ENCODE measurements at regions not wholly inside any gene's neighbourhood (a gene's known extent, or its start where the extent isn't known, plus 50 kb on each side); places are given as distances from the start of the nearest gene placed in this dataset.

DNA sequence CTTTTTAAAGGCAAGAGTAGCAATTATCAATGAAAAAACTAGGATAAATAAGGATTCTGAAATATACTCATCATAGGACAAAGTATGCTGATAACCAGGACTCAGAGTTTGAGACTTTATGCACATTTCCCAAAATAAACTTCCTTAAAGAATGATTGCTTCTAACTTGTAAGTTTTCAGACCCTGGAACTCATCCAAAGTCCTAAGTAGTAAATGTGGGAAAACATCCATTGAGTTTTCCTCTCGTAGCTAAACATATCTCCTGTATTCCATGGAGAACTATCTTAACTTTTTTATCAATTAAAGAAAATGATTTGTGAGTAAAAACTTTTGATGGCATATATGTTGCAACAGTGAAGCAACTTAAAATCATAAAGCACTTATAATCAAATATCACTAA, 285.2 kb upstream of the KLF6 start:
- in situ Hi-C loops (cut with MboI; ENCODE audit: low sequenced_read_pairs) = no loop called here

DNA sequence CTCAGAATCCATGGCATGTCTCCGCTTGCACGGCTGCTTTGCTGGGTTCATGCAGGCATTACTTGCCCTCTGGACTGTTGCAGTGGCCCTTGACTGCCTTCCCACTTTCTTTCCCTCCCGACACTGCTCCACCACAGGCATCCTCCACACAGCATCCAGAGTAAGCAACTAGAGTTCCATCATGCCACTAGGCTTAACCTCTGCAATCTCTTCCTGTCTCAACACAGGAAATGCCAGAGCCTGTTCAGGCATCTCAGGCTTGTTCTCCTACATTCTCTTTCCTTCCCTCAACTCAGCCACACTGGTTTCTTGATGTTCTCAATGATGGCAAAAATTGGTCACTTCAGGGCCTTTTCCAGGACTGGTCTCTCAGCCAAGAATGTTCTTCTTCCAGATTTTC, 284.5 kb upstream of the KLF6 start:
- in situ Hi-C loops (cut with MboI; ENCODE audit: low sequenced_read_pairs) = no loop called here

DNA sequence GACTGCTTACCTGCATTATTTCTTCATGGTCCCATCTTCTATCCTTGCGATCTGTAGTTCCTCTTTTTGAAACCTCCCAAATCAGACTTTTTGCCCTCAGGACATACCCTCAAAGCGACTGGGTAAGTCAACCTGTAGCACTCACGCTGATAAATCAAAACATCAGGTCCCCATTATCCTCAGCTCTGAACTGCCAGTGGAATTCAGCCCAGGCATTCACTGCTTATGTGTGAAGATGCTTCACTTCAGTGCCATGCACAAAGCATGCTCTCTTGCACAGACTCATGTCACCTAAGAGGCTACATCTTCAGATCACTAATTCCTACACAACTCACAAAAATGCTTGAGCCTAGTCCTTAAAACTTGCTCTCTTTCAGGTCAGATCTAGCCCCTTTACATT, 283.6 kb upstream of the KLF6 start:
- in situ Hi-C loops (cut with MboI; ENCODE audit: low sequenced_read_pairs) = no loop called here

DNA sequence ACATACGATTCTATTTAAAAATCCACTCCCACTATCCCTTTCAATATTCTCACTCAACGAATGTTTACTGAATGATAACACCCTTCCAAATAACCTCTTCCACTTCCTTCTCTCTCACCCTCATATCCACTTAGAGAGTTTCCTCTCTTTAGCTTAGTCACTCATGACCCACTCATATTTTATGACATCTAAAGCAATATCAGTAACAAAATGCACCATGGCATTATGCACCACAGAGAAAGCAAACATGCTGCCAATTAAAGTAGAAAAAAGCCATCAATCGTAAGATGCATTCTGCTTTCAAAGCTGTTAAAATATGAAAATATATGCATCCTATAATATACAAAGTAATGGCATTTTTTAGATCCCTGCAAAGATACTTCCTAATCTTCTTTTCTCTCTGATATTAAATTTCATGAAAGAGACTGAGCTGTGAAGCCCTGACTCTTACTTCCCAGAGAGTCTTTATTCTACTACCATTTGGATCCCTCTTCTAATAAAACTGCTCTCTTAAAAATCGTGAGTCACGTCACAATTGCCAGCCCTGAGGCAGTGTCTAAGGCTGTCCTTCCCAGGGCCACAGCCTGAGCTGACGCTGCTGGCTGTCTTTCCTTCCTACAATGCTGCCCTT, 283.0 kb upstream of the KLF6 start:
- in situ Hi-C loops (cut with MboI; ENCODE audit: low sequenced_read_pairs) = no loop called here

DNA sequence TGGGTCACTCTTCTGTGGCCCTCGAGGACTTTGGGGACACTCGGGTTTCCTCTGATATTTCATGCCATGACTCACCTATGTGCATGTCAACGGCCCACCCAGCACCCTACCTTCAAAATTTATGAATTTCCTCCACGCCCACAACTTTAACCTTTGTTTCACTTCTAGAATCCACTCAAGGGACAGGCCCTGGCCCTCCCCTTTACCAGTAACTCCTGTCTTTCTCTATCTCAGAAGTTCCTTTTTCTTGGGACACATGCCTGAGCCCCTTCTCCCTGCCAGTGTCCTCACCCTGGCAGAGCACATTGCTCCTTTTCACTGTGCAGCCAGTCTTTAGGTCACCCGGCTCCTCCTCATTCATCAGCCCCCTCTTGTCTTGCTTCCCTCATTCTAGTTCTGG, 282.5 kb upstream of the KLF6 start:
- in situ Hi-C loops (cut with MboI; ENCODE audit: low sequenced_read_pairs) = no loop called here

DNA sequence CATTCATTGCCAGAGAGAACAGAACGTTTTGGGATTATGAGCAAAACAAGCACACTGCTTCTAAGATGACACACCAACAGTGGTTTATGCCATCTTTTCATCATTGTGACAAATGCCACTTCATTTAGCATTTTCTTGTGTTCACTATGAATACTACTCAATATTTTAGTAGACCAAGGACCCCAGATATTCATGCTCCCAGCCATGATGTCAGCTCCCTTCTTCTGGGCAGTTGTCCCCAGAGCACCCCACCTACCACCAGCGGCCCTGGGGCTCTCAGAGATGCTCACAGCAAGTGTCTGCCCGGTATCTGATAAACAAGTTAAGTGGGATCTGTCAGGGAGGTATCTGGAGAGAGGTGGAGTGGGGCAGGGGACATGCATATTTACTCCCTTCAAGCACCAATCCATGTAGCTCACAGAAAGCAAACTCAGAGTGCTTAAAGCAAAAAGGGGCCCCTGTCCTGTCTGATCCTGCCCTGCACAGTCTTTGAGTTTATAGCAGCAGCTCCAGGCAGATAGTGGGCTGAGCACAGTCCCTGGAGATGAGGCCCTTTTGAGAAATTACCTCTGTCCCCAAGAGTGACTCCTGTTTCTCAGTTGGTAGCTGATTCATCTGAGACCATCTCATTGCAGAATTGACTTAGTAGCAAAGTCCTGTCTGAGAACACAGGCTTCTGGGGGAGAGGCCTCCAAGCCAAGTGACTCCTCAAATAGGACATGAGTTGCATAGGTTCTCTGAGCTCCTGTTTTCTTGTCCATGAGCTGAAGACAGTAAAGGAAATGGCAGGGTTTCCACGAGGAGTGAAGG, 281.8 kb upstream of the KLF6 start:
- in situ Hi-C loops (cut with MboI; ENCODE audit: low sequenced_read_pairs) = no loop called here

DNA sequence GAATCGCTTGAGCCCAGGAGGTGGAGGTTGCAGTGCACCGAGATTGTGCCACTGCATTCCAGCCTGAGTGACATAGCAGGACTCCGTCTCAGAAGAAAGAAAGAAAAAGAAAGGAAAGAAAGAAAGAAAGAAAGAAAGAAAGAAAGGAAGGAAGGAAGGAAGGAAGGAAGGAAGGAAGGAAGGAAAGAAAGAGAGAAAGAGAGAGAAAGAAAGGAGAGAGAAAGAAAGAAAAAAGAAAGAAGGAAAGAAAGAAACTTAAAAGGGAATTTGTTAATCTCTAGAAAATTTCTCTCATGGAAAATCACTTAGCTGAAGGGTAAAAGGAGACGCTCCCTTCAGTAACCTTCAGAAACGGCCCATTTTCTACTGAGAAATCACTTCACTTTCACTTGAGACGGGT, 279.5 kb upstream of the KLF6 start:
- in situ Hi-C loops (cut with MboI; ENCODE audit: low sequenced_read_pairs) = no loop called here

DNA sequence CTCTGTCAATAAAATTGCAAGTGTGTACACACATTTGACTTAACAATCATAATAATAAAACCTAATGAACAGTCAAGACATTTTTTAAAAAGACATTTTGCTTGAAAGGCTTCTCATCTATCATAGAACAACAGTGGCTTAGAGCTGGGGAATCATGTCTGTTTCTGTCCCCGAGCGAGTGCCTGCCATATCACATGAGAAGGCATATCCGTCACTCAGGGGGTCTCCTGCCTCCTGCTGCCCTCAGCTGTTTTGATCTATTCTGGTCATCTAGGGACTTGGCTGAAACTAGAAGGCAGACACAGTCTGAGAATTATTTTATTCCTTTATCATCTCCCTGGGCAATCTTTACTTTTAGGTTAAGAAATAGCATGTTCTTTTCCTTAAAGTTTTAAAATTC, 278.7 kb upstream of the KLF6 start:
- in situ Hi-C loops (cut with MboI; ENCODE audit: low sequenced_read_pairs) = no loop called here

DNA sequence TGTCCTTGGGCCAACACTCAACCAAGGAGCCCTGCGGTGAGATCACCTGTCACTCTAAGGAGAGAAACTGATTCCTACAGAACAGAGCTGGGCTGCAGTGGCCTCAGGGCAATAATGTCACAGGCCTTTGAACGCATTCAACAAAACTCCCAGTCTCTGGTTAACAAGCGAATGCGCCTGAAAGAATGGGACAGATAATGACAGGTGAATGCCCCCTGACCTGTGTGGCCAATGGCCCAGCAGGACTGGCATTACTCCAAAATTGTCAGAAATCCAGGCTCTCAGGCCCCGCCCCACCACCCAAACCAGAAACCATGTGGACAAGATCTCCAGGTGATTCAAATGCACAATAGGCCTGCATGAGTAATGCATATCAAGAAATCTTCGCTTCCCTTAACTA, 277.7 kb upstream of the KLF6 start:
- in situ Hi-C loops (cut with MboI; ENCODE audit: low sequenced_read_pairs) = no loop called here

DNA sequence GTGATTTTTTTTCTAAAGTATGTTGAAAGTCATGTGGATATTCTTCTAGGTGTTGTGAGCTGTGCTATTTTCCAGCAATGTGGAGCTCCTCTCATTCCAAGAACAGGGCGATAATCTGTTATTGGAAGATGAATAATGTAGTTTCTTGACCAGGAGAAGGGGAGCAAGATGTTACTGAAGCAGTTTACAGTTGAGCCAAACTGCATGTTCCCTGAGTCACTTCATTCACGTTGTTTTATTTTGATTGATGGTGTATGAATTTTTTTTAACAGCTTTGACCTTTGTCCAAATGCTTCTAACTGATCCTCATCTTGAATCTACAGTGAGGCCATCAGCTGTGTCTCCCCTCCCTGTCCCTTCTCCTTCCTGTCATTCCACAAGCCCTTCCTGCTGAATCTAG, 277.1 kb upstream of the KLF6 start:
- in situ Hi-C loops (cut with MboI; ENCODE audit: low sequenced_read_pairs) = no loop called here

DNA sequence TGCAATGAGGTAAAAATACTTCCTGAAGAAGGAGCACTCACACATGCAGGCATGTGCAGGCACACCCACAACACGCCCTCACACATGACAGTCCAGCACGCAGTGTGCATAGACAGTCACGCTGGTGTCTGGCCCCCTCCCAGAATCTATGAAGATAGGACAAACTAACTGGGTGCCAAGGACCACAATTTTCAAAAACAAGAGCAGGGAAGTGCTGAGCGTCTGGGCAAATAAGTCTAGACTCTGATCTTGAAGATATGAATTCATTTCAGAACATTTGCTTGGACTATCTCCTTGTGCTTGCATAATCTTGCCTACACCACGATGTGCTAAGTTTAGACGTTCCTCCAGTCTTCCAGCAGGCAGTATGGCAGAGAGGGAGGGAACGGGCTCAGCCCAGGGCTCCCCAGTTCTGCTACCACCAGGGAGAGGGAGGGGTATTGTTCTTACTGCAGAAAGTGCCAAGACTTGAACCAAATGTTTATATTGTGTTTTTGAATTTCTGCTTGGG, 276.5 kb upstream of the KLF6 start:
- in situ Hi-C loops (cut with MboI; ENCODE audit: low sequenced_read_pairs) = no loop called here

DNA sequence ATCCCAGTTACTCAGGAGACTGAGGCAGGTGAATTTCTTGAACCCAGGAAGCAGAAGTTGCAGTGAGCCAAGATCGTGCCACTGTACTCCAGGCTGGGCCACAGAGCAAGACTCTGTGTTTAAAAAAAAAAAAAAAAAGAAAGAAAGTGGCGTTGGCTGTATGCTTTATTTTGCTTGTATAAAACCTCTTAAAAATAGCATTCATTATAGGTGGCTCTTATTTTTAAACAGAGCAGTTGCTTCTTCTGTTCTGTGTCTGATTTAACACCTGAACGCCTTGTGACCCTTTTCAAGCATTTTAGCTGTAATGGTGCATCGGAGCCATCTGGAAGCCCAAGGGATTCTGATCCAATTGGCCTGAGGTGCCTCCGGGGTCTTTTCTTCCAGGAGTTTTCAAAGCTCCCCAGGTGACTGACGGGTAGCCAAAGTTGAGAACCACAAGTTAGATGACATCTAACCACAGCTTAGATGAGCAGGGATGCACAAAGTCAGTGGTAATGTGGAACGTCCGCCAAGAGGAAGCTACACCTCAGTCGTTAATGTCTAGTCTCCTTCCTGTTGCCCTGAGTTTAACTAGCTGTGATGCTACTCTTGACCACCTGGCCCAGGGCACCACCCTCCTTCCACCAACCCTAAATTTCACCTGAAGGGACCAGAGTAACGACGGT, 274.6 kb upstream of the KLF6 start:
- in situ Hi-C loops (cut with MboI; ENCODE audit: low sequenced_read_pairs) = no loop called here

DNA sequence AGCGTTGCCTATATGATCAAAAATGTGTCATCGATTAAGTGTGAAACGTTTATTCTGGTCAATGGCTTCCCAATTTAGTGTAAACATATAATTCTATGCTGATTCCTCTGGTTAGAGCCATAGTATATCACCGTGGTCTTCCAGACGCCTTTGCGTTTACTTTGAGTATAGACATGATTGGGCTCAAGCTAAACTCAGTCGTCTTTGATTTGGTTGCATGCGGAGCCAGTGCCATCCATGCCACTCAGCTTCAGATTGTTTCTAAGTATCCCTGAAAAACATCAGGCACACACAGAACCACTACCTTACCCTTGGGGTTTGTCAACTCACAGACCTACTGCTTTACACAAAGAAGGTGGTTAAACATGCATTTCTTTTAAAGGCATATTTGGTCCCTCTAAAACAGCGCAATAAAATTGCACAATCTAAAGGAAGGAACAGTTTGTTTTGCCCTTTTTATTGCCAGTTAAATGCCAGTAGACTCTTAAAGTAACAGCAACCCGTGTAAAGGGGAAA, 273.6 kb upstream of the KLF6 start:
- in situ Hi-C loops (cut with MboI; ENCODE audit: low sequenced_read_pairs) = no loop called here

DNA sequence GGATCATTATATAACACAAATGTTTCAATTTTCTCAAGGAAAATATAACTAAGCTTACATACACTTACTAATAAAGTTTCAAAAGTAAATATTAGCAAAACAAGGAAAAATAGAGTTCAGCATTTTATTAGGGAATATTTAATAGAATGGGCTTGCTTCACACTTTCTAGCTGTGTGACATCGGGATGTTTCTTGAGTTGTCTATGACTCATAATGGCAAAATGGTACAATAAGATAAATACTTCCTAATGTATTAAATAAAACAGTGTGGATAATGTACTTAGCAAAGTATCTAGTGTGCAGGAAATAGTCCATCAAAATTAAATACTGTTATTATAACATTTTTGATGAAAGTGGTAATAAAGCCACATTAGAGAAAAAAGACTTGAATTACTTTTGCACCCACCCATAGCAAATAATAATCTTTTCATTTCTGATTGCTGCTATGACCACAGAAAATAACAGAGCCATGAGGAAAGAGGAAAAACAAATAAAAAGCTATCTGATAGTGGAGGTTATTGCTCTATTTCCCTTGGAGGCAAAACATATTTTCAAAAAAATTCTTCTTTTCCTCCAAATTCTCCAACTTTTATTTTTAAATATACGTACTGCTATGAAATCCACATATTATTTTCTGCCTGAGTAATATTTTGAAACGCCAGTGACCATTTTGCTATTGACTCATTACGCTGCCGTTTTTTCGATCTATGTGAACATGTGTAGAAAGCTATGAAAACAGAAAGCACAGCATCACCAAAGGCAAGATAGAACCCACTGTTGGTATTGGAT, 272.9 kb upstream of the KLF6 start:
- in situ Hi-C loops (cut with MboI; ENCODE audit: low sequenced_read_pairs) = no loop called here

DNA sequence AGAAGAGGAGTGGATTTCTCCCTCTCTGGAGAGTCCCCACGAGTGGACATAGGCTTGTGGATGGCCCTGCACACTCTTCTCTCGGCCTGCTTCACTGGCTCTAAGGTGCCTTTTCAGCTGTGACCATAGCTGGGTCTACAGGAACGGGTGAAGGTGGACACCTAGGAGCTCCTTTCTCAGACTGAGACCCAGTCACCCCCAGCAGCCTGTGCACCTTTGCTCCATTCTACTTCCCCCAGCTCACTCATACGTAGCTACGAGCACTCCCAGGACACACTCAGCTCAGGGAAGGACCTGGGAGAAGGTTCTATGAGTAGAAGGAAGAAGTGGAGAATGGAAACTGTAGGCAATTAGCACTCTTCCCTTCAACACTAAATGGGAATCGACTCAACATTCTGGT, 272.0 kb upstream of the KLF6 start:
- in situ Hi-C loops (cut with MboI; ENCODE audit: low sequenced_read_pairs) = no loop called here

DNA sequence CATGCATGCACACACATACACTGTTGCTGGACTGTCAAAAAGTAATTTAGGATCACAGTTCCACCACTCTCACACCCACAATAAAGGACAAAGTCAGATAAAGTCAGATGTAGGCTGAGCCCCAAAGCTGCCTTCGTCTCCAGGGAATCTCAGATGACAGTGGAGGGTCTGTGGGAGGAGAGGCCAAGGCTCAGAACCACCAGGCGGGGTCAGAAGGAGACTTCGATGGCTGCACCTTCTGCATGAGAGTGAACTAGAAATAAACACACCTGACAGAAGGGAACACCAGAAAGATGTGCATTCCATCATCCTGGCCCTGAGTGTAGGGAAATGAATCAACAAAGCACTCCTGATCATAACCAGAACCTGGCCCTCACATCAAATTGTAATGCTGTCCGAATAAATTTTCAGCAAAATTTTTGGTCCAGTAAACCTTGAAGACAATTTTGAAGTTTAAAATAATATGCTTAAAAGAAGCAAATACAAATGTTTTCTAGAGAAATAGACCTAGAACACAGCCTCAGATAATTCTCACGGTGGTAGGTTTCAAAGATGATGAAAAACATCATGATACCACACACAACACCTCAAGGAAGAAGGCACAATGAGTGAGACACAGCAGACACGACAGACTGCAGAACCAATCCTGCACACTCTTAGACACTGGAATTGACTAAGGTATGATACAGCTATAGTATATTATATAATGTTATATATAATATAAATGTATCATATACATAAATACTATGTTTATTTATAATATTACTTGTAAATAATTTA, 269.8 kb upstream of the KLF6 start:
- in situ Hi-C loops (cut with MboI; ENCODE audit: low sequenced_read_pairs) = no loop called here

DNA sequence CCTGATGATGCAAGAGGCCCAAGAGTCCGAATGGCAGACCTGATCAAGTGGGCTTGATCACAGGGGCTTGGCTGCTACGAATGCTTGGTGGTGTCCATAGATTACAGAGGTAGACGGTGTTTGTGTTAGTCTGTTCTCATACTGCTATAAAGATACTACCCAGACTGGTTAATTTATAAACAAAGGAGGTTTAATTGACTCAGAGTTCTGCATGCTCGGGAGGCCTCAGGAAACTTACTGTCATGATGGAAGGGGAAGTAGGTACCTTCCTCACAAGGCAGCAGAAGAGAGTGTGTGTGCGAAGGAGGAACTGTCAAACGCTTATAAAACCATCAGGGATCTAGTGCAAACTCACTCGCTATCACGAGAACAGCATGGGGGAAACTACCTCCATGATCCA, 268.9 kb upstream of the KLF6 start:
- in situ Hi-C loops (cut with MboI; ENCODE audit: low sequenced_read_pairs) = no loop called here

DNA sequence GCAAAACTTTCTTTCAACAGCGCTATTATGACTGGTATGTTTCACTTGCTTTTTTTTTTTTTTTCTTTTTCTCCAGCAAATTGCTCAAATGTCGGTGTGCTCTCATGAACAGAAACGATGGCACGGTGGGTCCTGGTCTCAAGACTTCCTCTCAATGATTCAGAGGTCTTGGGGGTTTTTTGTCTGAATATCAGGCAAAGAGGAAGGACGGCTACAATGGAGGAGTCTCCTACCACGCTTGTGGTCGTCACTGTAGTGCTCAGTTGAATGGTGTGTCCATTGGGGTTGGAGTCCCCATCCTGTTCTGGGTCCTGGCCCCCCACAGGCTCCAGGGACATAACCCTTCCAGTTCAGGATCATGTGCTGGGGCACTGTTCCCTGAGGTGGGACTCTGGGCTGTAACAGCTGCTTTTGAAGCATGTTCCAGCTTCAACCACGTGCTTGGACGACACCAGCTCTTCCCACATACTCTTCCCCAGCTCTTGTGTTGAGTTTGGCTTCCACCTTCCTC, 266.7 kb upstream of the KLF6 start:
- in situ Hi-C loops (cut with MboI; ENCODE audit: low sequenced_read_pairs) = no loop called here

DNA sequence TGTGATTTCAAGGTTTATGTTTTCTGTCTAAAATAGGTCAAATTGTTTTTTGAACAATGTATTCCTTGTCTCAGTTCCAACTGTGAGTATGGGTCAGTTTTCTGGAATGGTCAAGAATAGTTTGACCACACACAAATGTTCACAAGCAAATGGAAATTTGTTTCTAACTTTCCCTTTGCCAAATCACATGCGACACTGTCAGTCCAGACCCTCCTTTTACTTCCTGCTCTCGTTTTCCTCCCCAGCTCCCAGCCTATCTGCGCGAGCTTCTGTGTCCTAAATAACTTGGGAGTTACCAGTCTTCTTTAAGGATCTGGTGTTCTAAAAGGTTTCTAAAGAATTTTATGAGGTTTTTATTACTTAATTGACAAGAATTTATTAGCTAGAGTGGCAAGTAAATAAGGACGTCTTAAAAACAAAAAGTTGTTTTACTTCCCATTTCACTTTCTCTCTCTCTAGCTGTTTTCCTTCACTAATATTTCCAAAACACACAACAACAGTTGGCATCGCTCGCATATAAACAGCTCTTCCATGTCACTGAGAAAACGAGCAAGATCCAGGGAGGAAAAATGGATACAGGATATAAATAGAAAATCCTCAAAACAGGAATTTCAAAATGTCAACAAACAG, 266.1 kb upstream of the KLF6 start:
- in situ Hi-C loops (cut with MboI; ENCODE audit: low sequenced_read_pairs) = no loop called here

DNA sequence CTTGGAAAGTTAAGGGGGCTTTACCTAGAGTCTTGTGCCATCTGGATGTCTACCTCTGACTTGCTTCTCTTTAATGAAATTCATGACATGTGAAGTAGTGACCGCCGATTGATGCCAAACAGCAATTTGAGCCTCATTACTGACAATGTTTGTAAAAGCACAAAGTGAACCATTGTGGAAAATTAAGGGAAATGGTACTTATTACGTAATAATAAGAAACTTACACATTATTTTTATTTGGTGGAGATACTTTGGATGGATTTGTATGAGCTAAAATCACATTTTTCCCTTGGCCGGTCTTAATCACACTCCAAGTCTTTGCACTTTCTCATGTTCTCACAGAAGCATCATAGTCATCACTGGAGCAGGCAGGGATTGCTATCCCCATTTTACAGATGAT, 265.1 kb upstream of the KLF6 start:
- in situ Hi-C loops (cut with MboI; ENCODE audit: low sequenced_read_pairs) = no loop called here

All from HL-60/S4 treated with phorbol 12-myristate 13-acetate at 8.2 ng/mL for 4 days and 3 days (cell line).